Endodermal cell (in vitro differentiated cells): ENCODE measurements at regions not wholly inside any gene's neighbourhood (a gene's known extent, or its start where the extent isn't known, plus 50 kb on each side); places are given as distances from the start of the nearest gene placed in this dataset.

Source experiments
- DNase-seq: peaks from one replicate; pipeline ENCODE4 v3.0.0-alpha.2; 2017
- H3K27ac ChIP-seq: 2 replicates; pipeline ENCODE4 v1.5.1; 2013; ENCODE audit warnings: mild to moderate bottlenecking, low read depth, low read length, moderate library complexity
- H3K27me3 ChIP-seq: 2 replicates; pipeline ENCODE4 v1.6.1; 2013; ENCODE audit warnings: mild to moderate bottlenecking, low read length, moderate library complexity; ENCODE audit not compliant: insufficient read depth, control insufficient read depth, poor library complexity, severe bottlenecking
- H3K36me3 ChIP-seq: 2 replicates; pipeline ENCODE4 v1.7.0; 2013; ENCODE audit warnings: mild to moderate bottlenecking, low read length, moderate library complexity; ENCODE audit not compliant: control insufficient read depth, insufficient read depth
- H3K4me1 ChIP-seq: one replicate; pipeline ENCODE4 v1.7.0; 2013; ENCODE audit warnings: low read length; ENCODE audit not compliant: control insufficient read depth, insufficient read depth
- H3K4me3 ChIP-seq: 2 replicates; pipeline ENCODE4 v1.5.1; 2013; ENCODE audit warnings: mild to moderate bottlenecking, low read length, moderate library complexity
- H3K9ac ChIP-seq: 2 replicates; pipeline ENCODE4 v1.6.1; 2013; ENCODE audit warnings: mild to moderate bottlenecking, low read length, moderate library complexity; ENCODE audit not compliant: poor library complexity, severe bottlenecking; ENCODE audit errors: extremely low read depth
- H3K9me3 ChIP-seq: 2 replicates; pipeline ENCODE4 v1.6.1; 2013; ENCODE audit warnings: mild to moderate bottlenecking, low read length, moderate library complexity; ENCODE audit not compliant: control insufficient read depth
- H3K27ac Mint-ChIP-seq: 2 replicates; pipeline ENCODE4 v1.8.0; 2020; ENCODE audit warnings: mixed read lengths
- H3K27me3 Mint-ChIP-seq: 2 replicates; pipeline ENCODE4 v1.8.0; 2021; ENCODE audit warnings: mild to moderate bottlenecking, mixed read lengths; ENCODE audit not compliant: insufficient read depth
- H3K36me3 Mint-ChIP-seq: 2 replicates; pipeline ENCODE4 v1.8.0; 2020; ENCODE audit warnings: low read depth, mixed read lengths
- H3K4me1 Mint-ChIP-seq: 2 replicates; pipeline ENCODE4 v1.8.0; 2020; ENCODE audit warnings: mixed read lengths
- H3K4me3 Mint-ChIP-seq: 2 replicates; pipeline ENCODE4 v1.8.0; 2020; ENCODE audit warnings: mild to moderate bottlenecking, moderate library complexity, mixed read lengths
- H3K9me3 Mint-ChIP-seq: 2 replicates; pipeline ENCODE4 v1.8.0; 2020; ENCODE audit warnings: mild to moderate bottlenecking, mixed read lengths
- CTCF ChIP-seq: fragments of 200-600 bp; sonication (generic); conservative IDR thresholded peaks from 2 replicates; pipeline ENCODE4 v1.5.0; 2021; ENCODE audit warnings: antibody characterized with exemption, mild to moderate bottlenecking
- WGBS, 2 experiments: methylation state at CpG; one replicate each; pipeline versions ENCODE4 v1.1.5 to v1.1.7; 2013; ENCODE audit warnings: missing lambda C conversion rate in 2 of 2, mixed read lengths in 1 of 2; ENCODE audit not compliant: insufficient coverage in 1 of 2, insufficient read length in 1 of 2; 5-methylcytosine and 5-hydroxymethylcytosine counted together

- no peak overlapping the region for H3K4me3 Mint-ChIP-seq
- DNase-seq = no peak
- 87% methylated on average over 1 of the region's 4 CpGs; no CpG with 5 or more reads in 1 of the 2 experiments for WGBS, 2 experiments
Measured at GRCh38 chr3:147304756-147305155, 101.6 kb downstream of the ZIC4 start.

DNA sequence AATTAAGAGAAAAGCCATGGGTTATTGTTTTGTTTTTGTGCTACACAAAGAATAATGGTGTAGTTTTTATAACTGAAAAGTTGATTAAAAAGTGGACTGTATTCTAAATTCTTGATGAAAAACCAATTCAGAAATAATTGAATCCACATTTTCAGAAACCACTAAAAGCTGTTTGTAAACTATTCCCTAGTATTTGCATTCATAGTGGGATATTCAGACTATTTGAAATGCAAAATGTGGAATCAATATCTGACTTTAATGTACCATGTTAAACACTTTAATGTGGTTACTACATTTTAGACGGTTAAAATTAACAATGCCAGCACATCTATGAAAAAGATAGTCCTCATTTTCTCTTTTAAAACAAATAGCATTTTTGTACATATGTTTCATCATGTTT, 104.6 kb downstream of the ZIC4 start:
- no peak overlapping the region for H3K27ac Mint-ChIP-seq
- H3K9me3 ChIP-seq = no peaks in the 10 kb centered on the region

More at GRCh38 chr3:147304756-147305155, 101.6 kb downstream of the ZIC4 start:
- Histone ChIP-seq H3K4me1 (no peaks in the 10 kb centered on the region), H3K27me3 (no peaks in the 10 kb centered on the region), H3K27ac (no peak overlapping the region), H3K36me3 (no peaks in the 10 kb centered on the region), H3K4me3 (no peak overlapping the region), H3K9ac (no peak overlapping the region), H3K9me3 (no peaks in the 10 kb centered on the region)
- H3K9me3 Mint-ChIP-seq = peaks cover 3% of the 10 kb centered on the region
- peaks cover 4% of the 10 kb centered on the region for H3K4me1 Mint-ChIP-seq
- H3K27me3 Mint-ChIP-seq = no peaks in the 10 kb centered on the region
- no peak overlapping the region for H3K27ac Mint-ChIP-seq
- TF ChIP-seq CTCF = no peak
- H3K36me3 Mint-ChIP-seq = no peaks in the 10 kb centered on the region

DNA sequence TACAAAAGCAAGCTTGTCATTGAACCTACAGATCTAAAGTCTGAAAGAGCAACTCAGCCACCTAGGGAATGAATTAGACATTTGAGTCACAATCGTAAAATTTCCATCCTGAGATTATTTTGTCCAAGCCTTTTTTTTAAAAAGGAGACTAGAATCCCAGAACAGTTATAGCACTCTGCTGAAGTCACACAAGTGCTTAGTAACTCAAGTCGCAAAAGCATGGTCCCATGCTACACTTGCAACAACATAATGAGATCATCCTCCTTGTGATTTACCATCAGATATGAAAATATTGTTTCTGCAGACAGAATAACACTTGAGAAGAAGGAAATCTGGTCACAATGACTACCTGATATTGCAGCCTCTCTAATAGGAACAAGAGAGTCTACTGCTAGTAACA, 106.7 kb downstream of the ZIC4 start:
- H3K27ac Mint-ChIP-seq = no peak overlapping the region
- H3K36me3 ChIP-seq = no peaks in the 10 kb centered on the region
- H3K4me1 Mint-ChIP-seq = peaks cover 7% of the 10 kb centered on the region
- no peak overlapping the region for H3K27ac ChIP-seq
- 83 to 94% methylated on average over 2 of the region's 2 CpGs for WGBS, 2 experiments
- TF ChIP-seq CTCF = no peak
- H3K4me3 ChIP-seq = no peak overlapping the region
- H3K9me3 Mint-ChIP-seq = peaks cover 3% of the 10 kb centered on the region
- H3K9me3 ChIP-seq = no peaks in the 10 kb centered on the region
- H3K27me3 ChIP-seq = no peaks in the 10 kb centered on the region
- H3K36me3 Mint-ChIP-seq = no peaks in the 10 kb centered on the region
- H3K9ac ChIP-seq = no peak overlapping the region
- H3K4me1 ChIP-seq = no peaks in the 10 kb centered on the region
- H3K27me3 Mint-ChIP-seq = no peaks in the 10 kb centered on the region
- no peak for DNase-seq
- no peak overlapping the region for H3K4me3 Mint-ChIP-seq

More for the DNA sequence above, 104.6 kb downstream of the ZIC4 start:
- H3K36me3 Mint-ChIP-seq = no peaks in the 10 kb centered on the region
- no peaks in the 10 kb centered on the region for H3K36me3 ChIP-seq
- 92% methylated on average over 1 of the region's 1 CpG; no CpG with 5 or more reads in 1 of the 2 experiments for WGBS, 2 experiments
- H3K9me3 Mint-ChIP-seq = peaks cover 3% of the 10 kb centered on the region
- no peak overlapping the region for H3K27ac ChIP-seq
- peaks cover 7% of the 10 kb centered on the region for H3K4me1 Mint-ChIP-seq
- no peak for TF ChIP-seq CTCF
- H3K4me3 Mint-ChIP-seq = no peak overlapping the region
- DNase-seq = no peak
- no peaks in the 10 kb centered on the region for H3K27me3 Mint-ChIP-seq
- H3K9ac ChIP-seq = no peak overlapping the region
- H3K4me3 ChIP-seq = no peak overlapping the region
- H3K27me3 ChIP-seq = no peaks in the 10 kb centered on the region
- H3K4me1 ChIP-seq = no peaks in the 10 kb centered on the region
